ENCODE measurements at regions not wholly inside any gene's neighbourhood (a gene's known extent, or its start where the extent isn't known, plus 50 kb on each side); places are given as distances from the start of the nearest gene placed in this dataset.

DNA sequence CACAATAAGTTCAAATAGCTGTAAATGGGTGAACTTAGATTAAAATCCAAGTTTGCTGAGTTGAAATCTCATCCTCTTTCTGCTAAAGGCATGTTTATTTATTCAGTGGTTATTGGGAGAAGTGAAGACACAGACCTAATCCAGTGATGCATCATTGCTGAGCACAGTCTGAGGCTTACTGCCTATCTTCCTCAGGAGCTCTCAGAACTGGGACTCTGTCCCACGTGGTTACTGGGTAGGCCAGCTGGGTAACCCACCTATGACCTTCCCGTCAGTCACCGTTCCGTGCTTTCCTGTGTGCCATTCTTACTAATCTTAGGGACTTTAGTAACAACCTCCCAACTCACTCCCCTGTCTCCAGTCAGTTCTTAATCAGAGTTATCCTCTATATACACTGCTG is 226.8 kb upstream of the ATP10B start:
- no peaks in the 10 kb centered on the region for H3K27me3 ChIP-seq (ENCODE audit: insufficient read depth, poor library complexity, severe bottlenecking)
- no peaks in the 10 kb centered on the region for H3K4me1 ChIP-seq (ENCODE audit: insufficient read depth, poor library complexity, severe bottlenecking)
- no peak for DNase-seq (ENCODE audit: low spot score)
- no peaks in the 10 kb centered on the region for H3K36me3 ChIP-seq (ENCODE audit: low read depth)
- no peak overlapping the region for H3K4me3 ChIP-seq (ENCODE audit: severe bottlenecking)
- H3K9me3 ChIP-seq (ENCODE audit: severe bottlenecking) = no peaks in the 10 kb centered on the region
- ATAC-seq (ENCODE audit: low read depth) = peak; percentile 25; the same call in 2 of the 3 replicates
- TF ChIP-seq, protein P1, sequence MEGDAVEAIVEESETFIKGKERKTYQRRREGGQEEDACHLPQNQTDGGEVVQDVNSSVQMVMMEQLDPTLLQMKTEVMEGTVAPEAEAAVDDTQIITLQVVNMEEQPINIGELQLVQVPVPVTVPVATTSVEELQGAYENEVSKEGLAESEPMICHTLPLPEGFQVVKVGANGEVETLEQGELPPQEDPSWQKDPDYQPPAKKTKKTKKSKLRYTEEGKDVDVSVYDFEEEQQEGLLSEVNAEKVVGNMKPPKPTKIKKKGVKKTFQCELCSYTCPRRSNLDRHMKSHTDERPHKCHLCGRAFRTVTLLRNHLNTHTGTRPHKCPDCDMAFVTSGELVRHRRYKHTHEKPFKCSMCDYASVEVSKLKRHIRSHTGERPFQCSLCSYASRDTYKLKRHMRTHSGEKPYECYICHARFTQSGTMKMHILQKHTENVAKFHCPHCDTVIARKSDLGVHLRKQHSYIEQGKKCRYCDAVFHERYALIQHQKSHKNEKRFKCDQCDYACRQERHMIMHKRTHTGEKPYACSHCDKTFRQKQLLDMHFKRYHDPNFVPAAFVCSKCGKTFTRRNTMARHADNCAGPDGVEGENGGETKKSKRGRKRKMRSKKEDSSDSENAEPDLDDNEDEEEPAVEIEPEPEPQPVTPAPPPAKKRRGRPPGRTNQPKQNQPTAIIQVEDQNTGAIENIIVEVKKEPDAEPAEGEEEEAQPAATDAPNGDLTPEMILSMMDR (IDR thresholded peaks at IDR 0.05; ENCODE audit: poor library complexity, severe bottlenecking) = no peak
- no peak overlapping the region for H3K27ac ChIP-seq (ENCODE audit: poor library complexity, severe bottlenecking)

DNA sequence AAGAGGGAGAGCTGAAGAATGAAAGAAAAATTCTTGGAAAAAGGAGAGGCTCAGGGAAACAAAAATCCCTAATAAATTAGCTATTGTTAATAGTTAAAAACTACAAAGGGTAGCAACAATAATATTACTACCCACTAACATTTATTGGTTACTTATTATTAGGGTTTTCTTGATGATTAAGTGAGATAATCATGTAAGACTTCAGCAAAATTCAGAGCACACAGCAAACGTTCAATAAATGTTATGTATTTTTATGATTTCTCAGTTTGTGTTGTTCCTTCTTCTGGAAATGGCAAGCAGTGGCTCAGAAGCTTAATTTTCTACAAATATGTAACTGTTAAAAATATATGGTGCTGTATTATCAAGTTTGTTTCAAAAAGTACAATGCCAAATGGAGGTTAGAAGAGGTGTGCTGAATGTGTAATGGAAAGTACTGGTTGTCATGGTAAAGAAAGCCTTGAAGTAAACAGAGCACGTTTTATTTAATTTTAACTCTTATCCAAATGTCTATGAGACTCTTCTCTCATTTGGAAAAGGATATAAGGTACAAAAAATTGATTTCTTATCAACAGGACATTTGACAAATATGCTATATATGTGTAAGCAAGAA is 226.0 kb upstream of the ATP10B start:
- no peak for ATAC-seq (ENCODE audit: low read depth)

DNA sequence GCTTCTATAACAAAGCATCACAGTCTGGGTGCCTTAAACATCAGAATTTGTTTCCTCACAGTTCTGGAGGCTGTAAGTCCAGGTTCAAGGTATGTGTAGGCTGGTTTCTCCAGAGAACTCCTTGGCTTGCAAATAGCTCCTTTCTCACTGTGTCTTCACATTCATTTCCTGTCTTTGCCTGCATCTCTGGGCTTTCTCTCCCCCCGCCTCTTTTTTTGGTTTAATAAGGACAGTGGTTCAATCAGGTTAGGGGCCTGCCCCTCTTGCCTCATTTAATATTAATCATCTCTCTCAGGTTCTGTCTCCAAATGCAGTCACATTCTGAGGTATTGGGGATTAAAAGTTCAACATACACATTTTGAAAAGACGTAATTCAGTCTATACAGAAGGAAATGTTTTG is 225.5 kb upstream of the ATP10B start:
- TF ChIP-seq, protein P1 (IDR thresholded peaks at IDR 0.05; ENCODE audit: poor library complexity, severe bottlenecking) = no peak

More for the DNA sequence above, 226.0 kb upstream of the ATP10B start:
- Histone ChIP-seq H3K27me3 (ENCODE audit: insufficient read depth, poor library complexity, severe bottlenecking) (no peaks in the 10 kb centered on the region), H3K36me3 (ENCODE audit: low read depth) (no peaks in the 10 kb centered on the region), H3K9me3 (ENCODE audit: severe bottlenecking) (no peaks in the 10 kb centered on the region), H3K4me1 (ENCODE audit: insufficient read depth, poor library complexity, severe bottlenecking) (no peaks in the 10 kb centered on the region), H3K27ac (ENCODE audit: poor library complexity, severe bottlenecking) (no peak overlapping the region), H3K4me3 (ENCODE audit: severe bottlenecking) (no peak overlapping the region)
- TF ChIP-seq, protein P1 (IDR thresholded peaks at IDR 0.05; ENCODE audit: poor library complexity, severe bottlenecking) = no peak
- DNase-seq (ENCODE audit: low spot score) = no peak

DNA sequence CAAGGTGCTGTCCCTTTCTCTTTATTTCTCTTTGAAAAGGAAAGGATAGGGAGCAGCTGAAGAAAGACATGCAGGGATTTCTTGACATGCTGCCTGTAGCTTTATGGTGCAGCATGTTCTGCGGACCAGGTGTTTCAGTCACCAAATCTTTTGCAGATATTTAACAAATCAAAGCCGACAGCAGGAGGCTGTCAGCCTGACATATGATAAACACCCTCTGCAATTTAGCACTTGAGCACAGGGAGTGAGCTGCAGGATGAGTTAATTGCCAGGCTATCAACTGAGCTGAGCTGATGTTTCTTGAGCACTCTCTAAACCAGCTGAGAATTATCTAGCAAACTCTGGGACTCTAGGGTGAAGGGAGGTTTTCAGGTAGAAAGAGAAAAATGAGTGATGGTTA is 212.8 kb upstream of the ATP10B start:
- H3K27me3 ChIP-seq (ENCODE audit: insufficient read depth, poor library complexity, severe bottlenecking) = no peaks in the 10 kb centered on the region
- H3K4me3 ChIP-seq (ENCODE audit: severe bottlenecking) = no peak overlapping the region
- no peaks in the 10 kb centered on the region for H3K36me3 ChIP-seq (ENCODE audit: low read depth)
- no peaks in the 10 kb centered on the region for H3K4me1 ChIP-seq (ENCODE audit: insufficient read depth, poor library complexity, severe bottlenecking)
- DNase-seq (ENCODE audit: low spot score) = no peak
- ATAC-seq (ENCODE audit: low read depth) = no peak
- no peak overlapping the region for H3K27ac ChIP-seq (ENCODE audit: poor library complexity, severe bottlenecking)
- H3K9me3 ChIP-seq (ENCODE audit: severe bottlenecking) = peaks cover 4% of the 10 kb centered on the region
- TF ChIP-seq, protein P1 (IDR thresholded peaks at IDR 0.05; ENCODE audit: poor library complexity, severe bottlenecking) = no peak

More for the DNA sequence above, 225.5 kb upstream of the ATP10B start:
- no peaks in the 10 kb centered on the region for H3K36me3 ChIP-seq (ENCODE audit: low read depth)
- H3K9me3 ChIP-seq (ENCODE audit: severe bottlenecking) = no peaks in the 10 kb centered on the region
- H3K27ac ChIP-seq (ENCODE audit: poor library complexity, severe bottlenecking) = no peak overlapping the region
- no peak for DNase-seq (ENCODE audit: low spot score)
- no peak overlapping the region for H3K4me3 ChIP-seq (ENCODE audit: severe bottlenecking)
- no peaks in the 10 kb centered on the region for H3K27me3 ChIP-seq (ENCODE audit: insufficient read depth, poor library complexity, severe bottlenecking)
- H3K4me1 ChIP-seq (ENCODE audit: insufficient read depth, poor library complexity, severe bottlenecking) = no peaks in the 10 kb centered on the region
- no peak; the same call in 2 of the 3 replicates for ATAC-seq (ENCODE audit: low read depth)

DNA sequence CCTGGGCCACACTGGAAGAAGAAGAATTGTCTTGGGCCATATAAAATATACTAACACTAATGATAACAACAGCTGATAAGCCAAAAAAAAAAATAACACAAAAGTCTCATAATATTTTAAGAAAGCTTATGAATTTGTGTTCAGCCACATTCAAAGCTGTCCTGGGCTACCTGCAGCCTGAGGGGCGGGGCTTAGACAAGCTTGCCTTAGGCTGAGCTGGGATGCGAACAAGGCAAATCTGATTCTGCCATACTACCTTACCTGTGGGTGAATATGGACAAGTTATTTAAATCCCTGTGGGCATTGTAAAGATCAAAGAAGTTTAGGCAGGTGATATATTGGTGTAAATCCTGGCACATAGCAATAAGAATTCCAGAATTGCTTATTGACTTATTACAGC is 212.3 kb upstream of the ATP10B start:
- DNase-seq (ENCODE audit: low spot score) (no peak), ATAC-seq (ENCODE audit: low read depth) (no peak)
- TF ChIP-seq, protein P1 (IDR thresholded peaks at IDR 0.05; ENCODE audit: poor library complexity, severe bottlenecking) = no peak
- Histone ChIP-seq H3K4me1 (ENCODE audit: insufficient read depth, poor library complexity, severe bottlenecking) (no peaks in the 10 kb centered on the region), H3K27me3 (ENCODE audit: insufficient read depth, poor library complexity, severe bottlenecking) (no peaks in the 10 kb centered on the region), H3K9me3 (ENCODE audit: severe bottlenecking) (peaks cover 4% of the 10 kb centered on the region), H3K27ac (ENCODE audit: poor library complexity, severe bottlenecking) (no peak overlapping the region), H3K4me3 (ENCODE audit: severe bottlenecking) (no peak overlapping the region), H3K36me3 (ENCODE audit: low read depth) (no peaks in the 10 kb centered on the region)
